Endodermal cell (in vitro differentiated cells): ENCODE measurements at regions not wholly inside any gene's neighbourhood (a gene's known extent, or its start where the extent isn't known, plus 50 kb on each side); places are given as distances from the start of the nearest gene placed in this dataset.
A peak's percentile ranks its signal among the peaks of the same experiment; 100 is the strongest.

Experiments used
- DNase-seq: peaks from one replicate; pipeline ENCODE4 v3.0.0-alpha.2; 2017
- H3K27ac ChIP-seq: 2 replicates; pipeline ENCODE4 v1.5.1; 2013; ENCODE audit warnings: mild to moderate bottlenecking, low read depth, low read length, moderate library complexity
- H3K27me3 ChIP-seq: 2 replicates; pipeline ENCODE4 v1.6.1; 2013; ENCODE audit warnings: mild to moderate bottlenecking, low read length, moderate library complexity; ENCODE audit not compliant: insufficient read depth, control insufficient read depth, poor library complexity, severe bottlenecking
- H3K36me3 ChIP-seq: 2 replicates; pipeline ENCODE4 v1.7.0; 2013; ENCODE audit warnings: mild to moderate bottlenecking, low read length, moderate library complexity; ENCODE audit not compliant: control insufficient read depth, insufficient read depth
- H3K4me1 ChIP-seq: one replicate; pipeline ENCODE4 v1.7.0; 2013; ENCODE audit warnings: low read length; ENCODE audit not compliant: control insufficient read depth, insufficient read depth
- H3K4me3 ChIP-seq: 2 replicates; pipeline ENCODE4 v1.5.1; 2013; ENCODE audit warnings: mild to moderate bottlenecking, low read length, moderate library complexity
- H3K9ac ChIP-seq: 2 replicates; pipeline ENCODE4 v1.6.1; 2013; ENCODE audit warnings: mild to moderate bottlenecking, low read length, moderate library complexity; ENCODE audit not compliant: poor library complexity, severe bottlenecking; ENCODE audit errors: extremely low read depth
- H3K9me3 ChIP-seq: 2 replicates; pipeline ENCODE4 v1.6.1; 2013; ENCODE audit warnings: mild to moderate bottlenecking, low read length, moderate library complexity; ENCODE audit not compliant: control insufficient read depth
- H3K27ac Mint-ChIP-seq: 2 replicates; pipeline ENCODE4 v1.8.0; 2020; ENCODE audit warnings: mixed read lengths
- H3K27me3 Mint-ChIP-seq: 2 replicates; pipeline ENCODE4 v1.8.0; 2021; ENCODE audit warnings: mild to moderate bottlenecking, mixed read lengths; ENCODE audit not compliant: insufficient read depth
- H3K36me3 Mint-ChIP-seq: 2 replicates; pipeline ENCODE4 v1.8.0; 2020; ENCODE audit warnings: low read depth, mixed read lengths
- H3K4me1 Mint-ChIP-seq: 2 replicates; pipeline ENCODE4 v1.8.0; 2020; ENCODE audit warnings: mixed read lengths
- H3K4me3 Mint-ChIP-seq: 2 replicates; pipeline ENCODE4 v1.8.0; 2020; ENCODE audit warnings: mild to moderate bottlenecking, moderate library complexity, mixed read lengths
- H3K9me3 Mint-ChIP-seq: 2 replicates; pipeline ENCODE4 v1.8.0; 2020; ENCODE audit warnings: mild to moderate bottlenecking, mixed read lengths
- WGBS, 2 experiments: methylation state at CpG; one replicate each; pipeline versions ENCODE4 v1.1.5 to v1.1.7; 2013; ENCODE audit warnings: missing lambda C conversion rate in 2 of 2, mixed read lengths in 1 of 2; ENCODE audit not compliant: insufficient coverage in 1 of 2, insufficient read length in 1 of 2; 5-methylcytosine and 5-hydroxymethylcytosine counted together
- TF ChIP-seq, protein P1 (sequence below): fragments of 200-600 bp; sonication (generic); conservative IDR thresholded peaks from 2 replicates; pipeline ENCODE4 v1.5.0; 2021; ENCODE audit warnings: antibody characterized with exemption, mild to moderate bottlenecking

DNA sequence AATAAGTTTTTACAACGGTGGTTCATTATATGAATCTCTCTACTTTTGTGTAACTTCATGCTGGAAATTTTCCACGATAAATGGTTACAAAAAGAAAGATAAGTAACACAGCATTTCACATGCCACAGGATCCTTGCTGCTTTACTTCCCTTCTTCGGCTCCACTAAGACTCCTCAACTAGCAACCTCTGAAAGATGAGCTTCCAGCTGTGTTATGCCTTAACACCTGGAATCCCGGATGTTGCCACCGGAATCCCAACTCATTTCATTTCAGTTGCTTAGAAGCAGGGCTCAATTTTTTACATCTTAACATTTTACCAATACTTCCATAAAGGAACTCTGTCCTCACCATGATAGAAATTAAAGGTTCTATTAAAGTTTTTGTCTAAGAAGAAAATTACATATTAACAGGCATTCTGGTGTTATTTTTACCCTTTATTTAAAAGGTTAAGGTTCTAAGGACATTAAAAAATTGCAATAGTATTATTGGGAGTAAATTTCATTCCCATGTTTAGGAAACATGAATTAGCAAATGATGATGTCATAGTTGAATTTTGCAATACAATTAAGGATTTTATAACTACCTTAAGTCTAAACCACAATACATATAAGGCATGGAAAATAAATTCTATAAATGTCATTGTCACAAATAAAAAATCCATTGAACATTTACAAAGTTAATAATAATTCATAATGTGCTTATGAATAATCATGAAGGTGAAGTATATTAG, 57.1 kb upstream of the IL6 start:
- no peaks in the 10 kb centered on the region for H3K27me3 ChIP-seq
- H3K27ac Mint-ChIP-seq, result peak overlapping the region; percentile 46
- H3K4me3 ChIP-seq, result no peak overlapping the region
- no peak for DNase-seq
- TF ChIP-seq, protein P1, sequence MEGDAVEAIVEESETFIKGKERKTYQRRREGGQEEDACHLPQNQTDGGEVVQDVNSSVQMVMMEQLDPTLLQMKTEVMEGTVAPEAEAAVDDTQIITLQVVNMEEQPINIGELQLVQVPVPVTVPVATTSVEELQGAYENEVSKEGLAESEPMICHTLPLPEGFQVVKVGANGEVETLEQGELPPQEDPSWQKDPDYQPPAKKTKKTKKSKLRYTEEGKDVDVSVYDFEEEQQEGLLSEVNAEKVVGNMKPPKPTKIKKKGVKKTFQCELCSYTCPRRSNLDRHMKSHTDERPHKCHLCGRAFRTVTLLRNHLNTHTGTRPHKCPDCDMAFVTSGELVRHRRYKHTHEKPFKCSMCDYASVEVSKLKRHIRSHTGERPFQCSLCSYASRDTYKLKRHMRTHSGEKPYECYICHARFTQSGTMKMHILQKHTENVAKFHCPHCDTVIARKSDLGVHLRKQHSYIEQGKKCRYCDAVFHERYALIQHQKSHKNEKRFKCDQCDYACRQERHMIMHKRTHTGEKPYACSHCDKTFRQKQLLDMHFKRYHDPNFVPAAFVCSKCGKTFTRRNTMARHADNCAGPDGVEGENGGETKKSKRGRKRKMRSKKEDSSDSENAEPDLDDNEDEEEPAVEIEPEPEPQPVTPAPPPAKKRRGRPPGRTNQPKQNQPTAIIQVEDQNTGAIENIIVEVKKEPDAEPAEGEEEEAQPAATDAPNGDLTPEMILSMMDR, result no peak
- H3K27me3 Mint-ChIP-seq, result no peaks in the 10 kb centered on the region
- H3K4me1 Mint-ChIP-seq, result peaks cover 76% of the 10 kb centered on the region
- peaks cover 52% of the 10 kb centered on the region for H3K4me1 ChIP-seq
- no peaks in the 10 kb centered on the region for H3K9me3 ChIP-seq
- H3K36me3 ChIP-seq, result peaks cover 14% of the 10 kb centered on the region
- no peak overlapping the region for H3K27ac ChIP-seq
- no peaks in the 10 kb centered on the region for H3K9me3 Mint-ChIP-seq
- WGBS, 2 experiments, result 73 to 77% methylated on average over 5 of the region's 5 CpGs
- H3K4me3 Mint-ChIP-seq, result peak overlapping the region; percentile 14
- no peak overlapping the region for H3K9ac ChIP-seq
- peaks cover 16% of the 10 kb centered on the region for H3K36me3 Mint-ChIP-seq

DNA sequence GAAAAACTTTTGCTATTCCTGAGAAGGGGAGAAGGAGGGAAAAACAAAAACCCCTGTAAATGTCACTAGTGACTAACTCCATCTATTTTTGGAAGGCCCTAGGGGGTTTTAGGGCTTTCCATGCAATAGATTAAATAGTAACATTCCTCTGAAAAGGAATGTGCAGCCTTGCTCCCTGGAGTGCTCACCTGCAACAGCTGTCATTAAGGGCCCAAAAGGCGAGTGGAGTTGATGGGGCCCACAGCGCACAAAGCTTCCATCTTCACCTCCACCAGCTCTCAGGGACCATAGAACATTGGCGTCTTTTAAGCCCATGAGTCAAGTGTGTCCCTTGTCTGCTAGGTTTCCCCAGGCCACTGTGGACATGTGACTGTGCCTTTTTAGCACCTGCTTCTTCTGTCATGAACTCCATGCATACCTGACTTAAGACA, 58.0 kb upstream of the IL6 start:
- no peak overlapping the region for H3K4me3 ChIP-seq
- H3K4me3 Mint-ChIP-seq, result no peak overlapping the region
- H3K9ac ChIP-seq, result peak overlapping the region; percentile 26
- peaks cover 52% of the 10 kb centered on the region for H3K4me1 ChIP-seq
- H3K27ac ChIP-seq, result no peak overlapping the region
- TF ChIP-seq, protein P1, result no peak
- peak; percentile 75 for DNase-seq
- no peaks in the 10 kb centered on the region for H3K27me3 ChIP-seq
- peaks cover 71% of the 10 kb centered on the region for H3K4me1 Mint-ChIP-seq
- 86% methylated on average over 3 of the region's 3 CpGs; no CpG with 5 or more reads in 1 of the 2 experiments for WGBS, 2 experiments
- peaks cover 21% of the 10 kb centered on the region for H3K36me3 ChIP-seq
- H3K36me3 Mint-ChIP-seq, result peaks cover 23% of the 10 kb centered on the region
- H3K9me3 Mint-ChIP-seq, result no peaks in the 10 kb centered on the region
- H3K9me3 ChIP-seq, result no peaks in the 10 kb centered on the region
- no peaks in the 10 kb centered on the region for H3K27me3 Mint-ChIP-seq
- H3K27ac Mint-ChIP-seq, result peak overlapping the region; percentile 59

DNA sequence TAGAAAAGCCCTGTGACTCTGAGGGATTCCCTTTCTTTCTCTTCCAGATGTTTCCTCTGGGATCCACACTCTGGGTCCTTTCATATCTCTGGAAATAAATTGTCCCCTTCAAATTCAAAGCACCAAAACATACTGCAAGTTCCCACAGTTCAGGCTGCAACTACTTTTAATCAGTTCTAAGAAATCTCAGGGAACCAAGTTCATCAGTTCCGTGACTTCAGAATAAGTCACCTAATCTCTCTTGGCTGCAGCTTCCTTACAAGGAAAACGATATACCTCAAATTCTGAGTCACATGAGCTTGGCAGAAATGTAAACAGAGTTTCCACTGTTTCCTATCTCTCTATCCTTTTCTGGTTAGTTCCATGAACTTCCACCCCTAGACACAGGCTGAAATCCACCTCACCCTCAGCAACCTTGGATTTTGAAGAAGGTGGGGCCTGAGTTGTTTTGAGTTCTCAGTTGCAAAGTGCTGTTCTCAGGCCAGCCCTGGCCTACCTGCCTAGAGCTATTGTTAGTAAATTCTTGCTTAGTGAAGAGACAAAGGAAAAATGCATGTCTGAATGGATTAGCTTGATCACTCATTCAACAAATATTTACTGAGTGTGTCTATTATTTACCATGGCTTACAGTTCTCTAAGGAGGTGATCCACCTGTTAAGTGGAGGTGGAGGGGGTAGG, 59.3 kb upstream of the IL6 start:
- Histone ChIP-seq H3K4me1 (peaks cover 47% of the 10 kb centered on the region), H3K27ac (peak overlapping the region; percentile 6), H3K9ac (peak overlapping the region; percentile 28), H3K9me3 (no peaks in the 10 kb centered on the region), H3K36me3 (peaks cover 33% of the 10 kb centered on the region), H3K27me3 (no peaks in the 10 kb centered on the region), H3K4me3 (no peak overlapping the region)
- peaks cover 33% of the 10 kb centered on the region for H3K36me3 Mint-ChIP-seq
- TF ChIP-seq, protein P1, result no peak
- DNase-seq, result peak; percentile 86
- peaks cover 61% of the 10 kb centered on the region for H3K4me1 Mint-ChIP-seq
- H3K4me3 Mint-ChIP-seq, result peak overlapping the region; percentile 1
- WGBS, 2 experiments, result 67 to 75% methylated on average over 2 of the region's 2 CpGs
- H3K27me3 Mint-ChIP-seq, result no peaks in the 10 kb centered on the region
- H3K27ac Mint-ChIP-seq, result peak overlapping the region; percentile 91
- H3K9me3 Mint-ChIP-seq, result no peaks in the 10 kb centered on the region
